IMR-90 (cell line): ENCODE measurements at regions not wholly inside any gene's neighbourhood (a gene's known extent, or its start where the extent isn't known, plus 50 kb on each side); places are given as distances from the start of the nearest gene placed in this dataset.

ENCODE experiments used
- ATAC-seq: fragments of 200-7000 bp; cut with Tn5 transposase; 2 replicates; pipeline ENCODE4 v1.9.1; 2020; ENCODE audit warnings: low read depth, mild to moderate bottlenecking, moderate library complexity
- BruUV-seq: library from RNA; stranded (reverse); fragments of 400-500 nt; replicated peaks from 2 replicates; lab custom pipeline; 2021; lab: Mats Ljungman, UMichigan
- CTCF ChIA-PET: fragments of 300-600 bp; formaldehyde crosslinking; extraction: SDS; loops from one replicate; lab custom pipeline; 2021; ENCODE audit warnings: antibody characterized with exemption; lab: Yijun Ruan, JAX
- POLR2A ChIA-PET: fragments of 300-600 bp; sonication (Branson Sonifier 250); formaldehyde crosslinking; loops from one replicate; lab custom pipeline; 2022; ENCODE audit warnings: antibody characterized with exemption; ENCODE audit not compliant: unreplicated experiment; lab: Charles Lee
- DNase-seq: peaks from one replicate; pipeline ENCODE4 v3.0.0; 2013
- H2AFZ ChIP-seq: replicated peaks from 2 replicates; pipeline ENCODE3; 2013; ENCODE audit warnings: low read length, mild to moderate bottlenecking; ENCODE audit not compliant: poor library complexity
- H2AK5ac ChIP-seq: 2 replicates; pipeline ENCODE4 v1.6.1; 2013; ENCODE audit warnings: low read depth, low read length, inconsistent platforms
- H2AK9ac ChIP-seq: replicated peaks from 2 replicates; pipeline ENCODE3; 2013; ENCODE audit warnings: mild to moderate bottlenecking, low read depth, low read length, moderate library complexity; ENCODE audit not compliant: poor library complexity
- H2BK120ac ChIP-seq: 2 replicates; pipeline ENCODE4 v1.6.1; 2013; ENCODE audit warnings: low read depth, low read length, inconsistent platforms
- H2BK15ac ChIP-seq: 3 replicates; pipeline ENCODE4 v1.6.1; 2013; ENCODE audit warnings: low read depth, low read length, inconsistent platforms
- H2BK20ac ChIP-seq: 2 replicates; pipeline ENCODE4 v1.6.1; 2013; ENCODE audit warnings: low read depth, mild to moderate bottlenecking, inconsistent platforms, low read length, moderate library complexity
- H2BK5ac ChIP-seq: 2 replicates; pipeline ENCODE4 v1.6.1; 2013; ENCODE audit warnings: mild to moderate bottlenecking, low read depth, low read length, inconsistent platforms; ENCODE audit not compliant: poor library complexity, severe bottlenecking
- H3K14ac ChIP-seq: replicated peaks from 2 replicates; pipeline ENCODE4 v1.6.1; 2013; ENCODE audit warnings: low read depth, low read length, inconsistent platforms
- H3K18ac ChIP-seq: 2 replicates; pipeline ENCODE4 v1.6.1; 2013; ENCODE audit warnings: low read depth, low read length, control low read depth
- H3K23ac ChIP-seq: 2 replicates; pipeline ENCODE4 v1.6.1; 2013; ENCODE audit warnings: low read depth, low read length, inconsistent platforms
- H3K27ac ChIP-seq: 2 replicates; pipeline ENCODE4 v1.5.1; 2013; ENCODE audit warnings: mild to moderate bottlenecking, control low read depth, low read length; ENCODE audit not compliant: insufficient read depth
- H3K27me3 ChIP-seq: 2 replicates; pipeline ENCODE4 v1.6.1; 2013; ENCODE audit warnings: low read length; ENCODE audit not compliant: control insufficient read depth, insufficient read depth
- H3K36me3 ChIP-seq: 2 replicates; pipeline ENCODE4 v1.6.1; 2013; ENCODE audit warnings: low read length, mixed read lengths; ENCODE audit not compliant: control insufficient read depth, insufficient read depth
- H3K4ac ChIP-seq: 2 replicates; pipeline ENCODE4 v1.6.1; 2013; ENCODE audit warnings: low read depth, low read length, inconsistent platforms
- H3K4me1 ChIP-seq: 2 replicates; pipeline ENCODE4 v1.6.1; 2013; ENCODE audit warnings: low read length, mixed read lengths; ENCODE audit not compliant: control insufficient read depth, insufficient read depth
- H3K4me2 ChIP-seq: 2 replicates; pipeline ENCODE4 v1.6.1; 2013; ENCODE audit warnings: low read depth, mild to moderate bottlenecking, control low read depth, low read length, moderate library complexity
- H3K4me3 ChIP-seq: 2 replicates; pipeline ENCODE4 v1.5.1; 2013; ENCODE audit warnings: low read depth, mild to moderate bottlenecking, control low read depth, low read length, moderate library complexity; ENCODE audit not compliant: insufficient read depth
- H3K56ac ChIP-seq: 2 replicates; pipeline ENCODE4 v1.6.1; 2013; ENCODE audit warnings: low read length, inconsistent platforms; ENCODE audit not compliant: insufficient read depth; ENCODE audit errors: extremely low read depth
- H3K79me1 ChIP-seq, 2 experiments: 2 replicates each; pipeline ENCODE4 v1.6.1; 2013; ENCODE audit warnings: low read length in 2 of 2, inconsistent platforms in 1 of 2, low read depth in 1 of 2
- H3K9ac ChIP-seq: 2 replicates; pipeline ENCODE4 v1.6.1; 2013; ENCODE audit warnings: low read depth, low read length, control low read depth
- H3K9me1 ChIP-seq: 2 replicates; pipeline ENCODE4 v1.6.1; 2013; ENCODE audit warnings: low read length, inconsistent platforms; ENCODE audit not compliant: insufficient read depth
- H3K9me3 ChIP-seq: 2 replicates; pipeline ENCODE4 v1.6.1; 2013; ENCODE audit warnings: low read length; ENCODE audit not compliant: control insufficient read depth, insufficient read depth
- H4K20me1 ChIP-seq: 2 replicates; pipeline ENCODE4 v1.6.1; 2013; ENCODE audit warnings: low read length, inconsistent platforms; ENCODE audit not compliant: insufficient read depth
- H4K5ac ChIP-seq: 2 replicates; pipeline ENCODE4 v1.6.1; 2013; ENCODE audit warnings: mild to moderate bottlenecking, low read depth, low read length, control low read depth
- H4K8ac ChIP-seq, 2 experiments: 2 replicates each; pipeline ENCODE4 v1.6.1; 2013; ENCODE audit warnings: low read depth in 2 of 2, low read length in 2 of 2, control low read depth in 1 of 2, inconsistent platforms in 1 of 2
- H4K91ac ChIP-seq: 2 replicates; pipeline ENCODE4 v1.6.1; 2013; ENCODE audit warnings: low read depth, low read length, inconsistent platforms; ENCODE audit not compliant: insufficient read depth
- MAFK ChIP-seq: IDR thresholded peaks from 2 replicates; pipeline ENCODE4 v1.6.1; 2012; ENCODE audit warnings: low read depth, low read length, improper control_type of control experiment
- USF2 ChIP-seq: fragments of 150-350 bp; IDR thresholded peaks from 2 replicates; pipeline ENCODE4 v1.6.1; 2017; ENCODE audit warnings: mild to moderate bottlenecking, antibody characterized with exemption, low read length, low read depth
- WGBS, 2 experiments: methylation state at CpG; one replicate each; pipeline versions ENCODE4 v1.1.5 to v1.1.7; 2013; ENCODE audit warnings: missing lambda C conversion rate in 2 of 2; ENCODE audit not compliant: insufficient read length in 1 of 2; ENCODE audit errors: extremely low coverage in 2 of 2; 5-methylcytosine and 5-hydroxymethylcytosine counted together
- dilution Hi-C: fragments of 300-500 bp; cut with HindIII; formaldehyde crosslinking; loops from one replicate; pipeline ENCODE4 v1.14.3; 2018; ENCODE audit warnings: low sequenced_read_pairs; ENCODE audit not compliant: unreplicated experiment
- in situ Hi-C: fragments of 300-500 bp; cut with MboI; formaldehyde crosslinking; loops from 3 replicates; pipeline ENCODE4 v1.14.3; 2019; ENCODE audit warnings: low sequenced_read_pairs, inconsistent platforms, mixed read lengths
- intact Hi-C: fragments of 100-400 bp; cut with micrococcal nuclease; formaldehyde crosslinking; loops from 2 replicates; pipeline ENCODE4 v1.10.0; 2022

- H2BK15ac ChIP-seq = no peak overlapping the region
- peak overlapping the region; percentile 43 for H3K4me2 ChIP-seq
- peak overlapping the region; percentile 67 for H2AFZ ChIP-seq
- no TSS peak for BruUV-seq
- no peak overlapping the region for H2BK120ac ChIP-seq
- H2BK5ac ChIP-seq = no peak overlapping the region
- H4K5ac ChIP-seq = no peak overlapping the region; the same call in 1 of the 2 replicates
- no peak overlapping the region for H3K4ac ChIP-seq
- no peak overlapping the region for H3K23ac ChIP-seq
- H3K27ac ChIP-seq = no peak overlapping the region
- TF ChIP-seq USF2 (peak; percentile 14; the same call in 1 of the 2 replicates), MAFK (no peak)
- H3K9me1 ChIP-seq = no peaks in the 10 kb centered on the region
- POLR2A ChIA-PET = no interaction called here
- dilution Hi-C loops (no loop called here), in situ Hi-C loops (no loop called here), intact Hi-C loops (no loop called here)
- ATAC-seq = peak; percentile 54
- H3K9ac ChIP-seq = no peak overlapping the region
- DNase-seq = peak; percentile 20
- no peak overlapping the region for H3K56ac ChIP-seq
- no peaks in the 10 kb centered on the region for H3K4me1 ChIP-seq
- H3K79me1 ChIP-seq = no peaks in the 10 kb centered on the region
- H4K8ac ChIP-seq = peak overlapping the region in 1 of 2 experiments; percentile 20; a peak in 1 of 4 replicates
- CTCF ChIA-PET = interaction anchor here (0.6 kb wide), 1 partner anchor 488 kb away, joined by 5 read pairs; no protein-coding TSS in a partner anchor
- H2AK9ac ChIP-seq = no peak overlapping the region
- no peak overlapping the region; the same call in 1 of the 2 replicates for H2BK20ac ChIP-seq
- no peak overlapping the region for H2AK5ac ChIP-seq
- peak overlapping the region; percentile 1; the same call in 1 of the 2 replicates for H3K18ac ChIP-seq
- H3K36me3 ChIP-seq = no peaks in the 10 kb centered on the region
- H4K91ac ChIP-seq = no peak overlapping the region
- no peak overlapping the region for H3K4me3 ChIP-seq
- H3K9me3 ChIP-seq = 0 out of 2 replicates have a peak, but pooled peaks cover 2% of the 10 kb centered on the region
- no peaks in the 10 kb centered on the region for H4K20me1 ChIP-seq
- H3K27me3 ChIP-seq = no peaks in the 10 kb centered on the region
- no peak overlapping the region for H3K14ac ChIP-seq
- WGBS, 2 experiments = no CpG with 5 or more reads among the region's 5 CpGs
Measured at GRCh38 chr20:16864069-16864468, 115.9 kb downstream of the OTOR start.
